ENCODE measurements at regions not wholly inside any gene's neighbourhood (a gene's known extent, or its start where the extent isn't known, plus 50 kb on each side); places are given as distances from the start of the nearest gene placed in this dataset.

- Histone ChIP-seq H3K27me3 (ENCODE audit: control insufficient read depth, insufficient read depth, low read length) (peaks cover 3% of the 10 kb centered on the region), H3K9me3 (ENCODE audit: control insufficient read depth, insufficient read depth, low read length) (no peaks in the 10 kb centered on the region), H3K27ac (ENCODE audit: low read length) (no peak overlapping the region), H3K4me3 (ENCODE audit: low read length) (no peak overlapping the region), H3K4me1 (ENCODE audit: control insufficient read depth, insufficient read depth, low read length) (no peaks in the 10 kb centered on the region), H3K36me3 (ENCODE audit: control insufficient read depth, insufficient read depth, low read length) (no peaks in the 10 kb centered on the region)
- no peak for ATAC-seq
- Mint-ChIP-seq H3K27ac (no peak overlapping the region), H3K4me3 (no peak overlapping the region), H3K27me3 (ENCODE audit: low read depth in 2 of 2) (peaks cover 39 to 60% of the 10 kb centered on the region in 2 donors), H3K36me3 (no peaks in the 10 kb centered on the region), H3K9me3 (no peaks in the 10 kb centered on the region), H3K4me1 (peaks cover 9 to 13% of the 10 kb centered on the region in 2 donors)
- 86% methylated on average over 7 of the region's 7 CpGs for whole genome bisulfite sequencing (ENCODE audit: insufficient coverage)
- no peak for TF ChIP-seq CTCF (IDR thresholded peaks at IDR 0.05)
- no peak for DNase-seq
- intact Hi-C loops (cut with micrococcal nuclease): no loop called here
Observed at GRCh38 chr1:94611681-94612475, 70.3 kb upstream of the F3 start.

DNA sequence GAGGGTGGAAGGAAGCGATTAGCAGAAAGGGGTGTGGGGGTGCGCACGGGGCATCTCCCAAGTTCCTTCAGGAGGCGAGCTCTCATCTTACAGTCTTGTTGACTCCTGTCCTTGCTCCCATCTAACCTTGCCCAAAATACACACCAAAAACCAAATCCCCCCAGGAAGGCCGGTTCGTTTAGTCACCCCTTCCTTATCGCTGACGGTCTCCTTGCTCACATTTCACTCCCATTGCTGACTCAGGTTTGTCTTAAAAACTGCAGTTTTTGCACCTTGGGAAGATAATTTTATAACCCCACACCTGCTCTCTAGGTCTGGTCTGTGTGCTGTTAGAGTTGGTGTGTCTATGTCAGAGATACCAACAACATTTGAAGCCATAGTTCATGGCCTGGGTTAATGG, 68.1 kb upstream of the F3 start:
- Mint-ChIP-seq H3K4me1 (peaks cover 6 to 8% of the 10 kb centered on the region in 2 donors), H3K27me3 (ENCODE audit: low read depth in 2 of 2) (peaks cover 50 to 60% of the 10 kb centered on the region in 2 donors), H3K36me3 (no peaks in the 10 kb centered on the region), H3K4me3 (no peak overlapping the region), H3K9me3 (no peaks in the 10 kb centered on the region), H3K27ac (no peak overlapping the region)
- no peak overlapping the region for H3K27ac ChIP-seq (ENCODE audit: low read length)
- H3K4me1 ChIP-seq (ENCODE audit: control insufficient read depth, insufficient read depth, low read length): no peaks in the 10 kb centered on the region
- H3K27me3 ChIP-seq (ENCODE audit: control insufficient read depth, insufficient read depth, low read length): peaks cover 4% of the 10 kb centered on the region
- DNase-seq: no peak
- H3K9me3 ChIP-seq (ENCODE audit: control insufficient read depth, insufficient read depth, low read length): no peaks in the 10 kb centered on the region
- WGBS (ENCODE audit: insufficient coverage): 98% methylated on average over 8 of the region's 8 CpGs
- TF ChIP-seq CTCF (IDR thresholded peaks at IDR 0.05): no peak
- no peak for ATAC-seq
- no peaks in the 10 kb centered on the region for H3K36me3 ChIP-seq (ENCODE audit: control insufficient read depth, insufficient read depth, low read length)
- intact Hi-C loops (cut with micrococcal nuclease): loop anchor here (10.0 kb wide), 1 partner anchor 765 kb away; no protein-coding TSS in a partner anchor
- H3K4me3 ChIP-seq (ENCODE audit: low read length): no peak overlapping the region

- DNase-seq: no peak
- H3K27me3 ChIP-seq (ENCODE audit: control insufficient read depth, insufficient read depth, low read length): peaks cover 9% of the 10 kb centered on the region
- H3K4me3 ChIP-seq (ENCODE audit: low read length): no peak overlapping the region
- ATAC-seq: no peak
- intact Hi-C loops (cut with micrococcal nuclease): loop anchor here (10.0 kb wide), 1 partner anchor 764 kb away; no protein-coding TSS in a partner anchor
- no peak for TF ChIP-seq CTCF (IDR thresholded peaks at IDR 0.05)
- H3K36me3 ChIP-seq (ENCODE audit: control insufficient read depth, insufficient read depth, low read length): no peaks in the 10 kb centered on the region
- no peak overlapping the region for H3K27ac ChIP-seq (ENCODE audit: low read length)
- 89% methylated on average over 9 of the region's 9 CpGs for WGBS (ENCODE audit: insufficient coverage)
- Mint-ChIP-seq H3K27me3 (ENCODE audit: low read depth in 2 of 2) (peaks cover 53 to 60% of the 10 kb centered on the region in 2 donors), H3K36me3 (no peaks in the 10 kb centered on the region), H3K4me3 (no peak overlapping the region), H3K9me3 (no peaks in the 10 kb centered on the region), H3K27ac (no peak overlapping the region), H3K4me1 (peaks cover 5 to 6% of the 10 kb centered on the region in 2 donors)
- no peaks in the 10 kb centered on the region for H3K4me1 ChIP-seq (ENCODE audit: control insufficient read depth, insufficient read depth, low read length)
- no peaks in the 10 kb centered on the region for H3K9me3 ChIP-seq (ENCODE audit: control insufficient read depth, insufficient read depth, low read length)
Observed at GRCh38 chr1:94608852-94609530, 67.4 kb upstream of the F3 start.
